B cell (primary cell): ENCODE measurements at regions not wholly inside any gene's neighbourhood (a gene's known extent, or its start where the extent isn't known, plus 50 kb on each side); places are given as distances from the start of the nearest gene placed in this dataset.

Source experiments
- EZH2 ChIP-seq: IDR thresholded peaks from 2 replicates; pipeline ENCODE4 v1.6.1; 2012; ENCODE audit warnings: borderline replicate concordance, low read depth, mild to moderate bottlenecking, moderate library complexity, low read length; ENCODE audit not compliant: insufficient read depth, poor library complexity, severe bottlenecking
- TF ChIP-seq, protein P1 (sequence below): fragments of 200-600 bp; IDR thresholded peaks from one replicate; pipeline ENCODE4 v1.8.0; 2022; ENCODE audit warnings: antibody characterized with exemption, mild to moderate bottlenecking

GRCh38 chr3:159058859-159059258, 257.0 kb downstream of the MFSD1 start:
- TF ChIP-seq, protein P1, sequence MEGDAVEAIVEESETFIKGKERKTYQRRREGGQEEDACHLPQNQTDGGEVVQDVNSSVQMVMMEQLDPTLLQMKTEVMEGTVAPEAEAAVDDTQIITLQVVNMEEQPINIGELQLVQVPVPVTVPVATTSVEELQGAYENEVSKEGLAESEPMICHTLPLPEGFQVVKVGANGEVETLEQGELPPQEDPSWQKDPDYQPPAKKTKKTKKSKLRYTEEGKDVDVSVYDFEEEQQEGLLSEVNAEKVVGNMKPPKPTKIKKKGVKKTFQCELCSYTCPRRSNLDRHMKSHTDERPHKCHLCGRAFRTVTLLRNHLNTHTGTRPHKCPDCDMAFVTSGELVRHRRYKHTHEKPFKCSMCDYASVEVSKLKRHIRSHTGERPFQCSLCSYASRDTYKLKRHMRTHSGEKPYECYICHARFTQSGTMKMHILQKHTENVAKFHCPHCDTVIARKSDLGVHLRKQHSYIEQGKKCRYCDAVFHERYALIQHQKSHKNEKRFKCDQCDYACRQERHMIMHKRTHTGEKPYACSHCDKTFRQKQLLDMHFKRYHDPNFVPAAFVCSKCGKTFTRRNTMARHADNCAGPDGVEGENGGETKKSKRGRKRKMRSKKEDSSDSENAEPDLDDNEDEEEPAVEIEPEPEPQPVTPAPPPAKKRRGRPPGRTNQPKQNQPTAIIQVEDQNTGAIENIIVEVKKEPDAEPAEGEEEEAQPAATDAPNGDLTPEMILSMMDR: no peak
- TF ChIP-seq EZH2: no peak
